ENCODE measurements at regions not wholly inside any gene's neighbourhood (a gene's known extent, or its start where the extent isn't known, plus 50 kb on each side); places are given as distances from the start of the nearest gene placed in this dataset.

DNA sequence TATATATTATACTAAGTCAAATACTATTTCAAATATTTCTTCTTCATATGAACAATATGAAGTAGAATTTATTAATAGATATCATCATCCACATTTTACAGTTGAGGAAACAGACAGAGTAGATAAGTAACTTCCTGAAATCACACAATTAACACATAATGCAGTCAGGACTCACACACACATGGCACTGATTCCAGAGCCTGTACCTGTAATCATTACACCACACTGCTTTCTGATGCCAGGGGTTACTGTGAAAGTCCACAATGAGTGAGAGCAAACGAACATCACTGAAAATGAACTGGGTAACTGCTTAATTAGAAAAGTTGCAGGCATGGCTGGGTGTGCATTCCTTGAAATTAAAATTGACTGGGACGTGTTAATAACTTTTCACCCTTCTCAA, 169.3 kb upstream of the IFNG-AS1 start:
- no peak for FAIRE-seq
- TF ChIP-seq, protein P1, sequence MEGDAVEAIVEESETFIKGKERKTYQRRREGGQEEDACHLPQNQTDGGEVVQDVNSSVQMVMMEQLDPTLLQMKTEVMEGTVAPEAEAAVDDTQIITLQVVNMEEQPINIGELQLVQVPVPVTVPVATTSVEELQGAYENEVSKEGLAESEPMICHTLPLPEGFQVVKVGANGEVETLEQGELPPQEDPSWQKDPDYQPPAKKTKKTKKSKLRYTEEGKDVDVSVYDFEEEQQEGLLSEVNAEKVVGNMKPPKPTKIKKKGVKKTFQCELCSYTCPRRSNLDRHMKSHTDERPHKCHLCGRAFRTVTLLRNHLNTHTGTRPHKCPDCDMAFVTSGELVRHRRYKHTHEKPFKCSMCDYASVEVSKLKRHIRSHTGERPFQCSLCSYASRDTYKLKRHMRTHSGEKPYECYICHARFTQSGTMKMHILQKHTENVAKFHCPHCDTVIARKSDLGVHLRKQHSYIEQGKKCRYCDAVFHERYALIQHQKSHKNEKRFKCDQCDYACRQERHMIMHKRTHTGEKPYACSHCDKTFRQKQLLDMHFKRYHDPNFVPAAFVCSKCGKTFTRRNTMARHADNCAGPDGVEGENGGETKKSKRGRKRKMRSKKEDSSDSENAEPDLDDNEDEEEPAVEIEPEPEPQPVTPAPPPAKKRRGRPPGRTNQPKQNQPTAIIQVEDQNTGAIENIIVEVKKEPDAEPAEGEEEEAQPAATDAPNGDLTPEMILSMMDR (IDR thresholded peaks at IDR 0.05; ENCODE audit: insufficient read depth, missing control alignments) = no peak

DNA sequence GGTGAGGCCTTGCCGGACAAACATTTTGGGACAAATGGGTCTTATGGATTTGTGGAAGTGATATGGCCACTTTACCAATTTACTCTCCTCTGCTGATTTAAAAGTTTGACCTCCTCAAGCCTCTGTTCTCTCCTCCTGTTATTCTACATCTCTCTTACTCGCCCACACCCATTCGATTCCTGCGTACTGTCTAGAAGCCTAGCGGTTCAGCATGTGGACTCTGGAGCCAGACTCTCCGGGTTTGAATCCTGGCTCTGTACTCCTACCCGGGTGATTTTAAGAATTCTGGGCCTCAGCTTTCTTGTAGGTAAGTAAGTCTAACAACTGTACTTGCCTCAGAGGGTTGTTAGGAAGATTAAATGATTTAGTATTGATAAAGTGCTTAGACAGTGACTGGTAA, 168.6 kb upstream of the IFNG-AS1 start:
- FAIRE-seq (no peak), DNase-seq (ENCODE audit: insufficient read length, low spot score) (no peak)
- TF ChIP-seq, protein P1 (IDR thresholded peaks at IDR 0.05; ENCODE audit: insufficient read depth, missing control alignments) = no peak

More for the DNA sequence above, 169.3 kb upstream of the IFNG-AS1 start:
- DNase-seq (ENCODE audit: insufficient read length, low spot score) = no peak

DNA sequence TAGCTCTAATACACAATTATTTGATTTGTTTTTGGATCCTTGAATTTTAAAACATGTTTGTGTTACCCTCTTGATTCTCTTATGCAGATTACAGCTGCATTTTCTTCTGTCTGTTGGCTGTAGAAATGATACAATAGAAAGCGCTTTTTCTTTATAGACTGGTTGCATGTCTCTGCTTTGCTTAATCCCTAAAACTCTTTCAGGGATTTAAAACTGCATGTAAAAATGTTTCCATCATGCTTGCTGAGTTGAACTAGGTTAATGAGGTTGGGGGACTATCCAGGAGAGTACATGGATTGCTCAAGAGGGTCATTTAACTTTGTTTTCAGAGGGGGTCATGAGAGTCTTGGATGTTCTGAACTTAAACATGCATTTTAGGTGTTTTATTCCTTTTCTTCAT, 166.4 kb upstream of the IFNG-AS1 start:
- TF ChIP-seq, protein P1 (IDR thresholded peaks at IDR 0.05; ENCODE audit: insufficient read depth, missing control alignments) = no peak
- FAIRE-seq (no peak), DNase-seq (ENCODE audit: insufficient read length, low spot score) (no peak)

DNA sequence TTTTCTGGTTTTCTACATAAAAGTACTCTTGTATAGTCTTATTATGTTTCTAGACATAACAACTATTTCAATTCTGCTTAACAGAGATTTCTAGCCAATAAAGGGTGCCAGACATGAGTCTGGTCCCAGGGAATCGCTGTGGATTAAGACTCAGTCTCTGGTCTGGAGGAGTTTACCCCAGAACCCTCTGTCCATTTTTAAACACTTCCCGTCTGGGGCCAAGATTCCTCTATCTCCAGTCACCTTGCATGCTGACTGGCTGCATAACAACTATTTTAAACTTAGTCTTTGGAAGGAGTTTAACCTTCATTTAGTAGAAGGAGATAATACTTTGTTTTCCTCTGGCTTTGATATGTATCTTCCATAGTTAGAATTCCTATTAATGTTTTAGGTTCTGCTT, 163.1 kb upstream of the IFNG-AS1 start:
- TF ChIP-seq, protein P1 (IDR thresholded peaks at IDR 0.05; ENCODE audit: insufficient read depth, missing control alignments) = no peak
- no peak for FAIRE-seq
- no peak for DNase-seq (ENCODE audit: insufficient read length, low spot score)

DNA sequence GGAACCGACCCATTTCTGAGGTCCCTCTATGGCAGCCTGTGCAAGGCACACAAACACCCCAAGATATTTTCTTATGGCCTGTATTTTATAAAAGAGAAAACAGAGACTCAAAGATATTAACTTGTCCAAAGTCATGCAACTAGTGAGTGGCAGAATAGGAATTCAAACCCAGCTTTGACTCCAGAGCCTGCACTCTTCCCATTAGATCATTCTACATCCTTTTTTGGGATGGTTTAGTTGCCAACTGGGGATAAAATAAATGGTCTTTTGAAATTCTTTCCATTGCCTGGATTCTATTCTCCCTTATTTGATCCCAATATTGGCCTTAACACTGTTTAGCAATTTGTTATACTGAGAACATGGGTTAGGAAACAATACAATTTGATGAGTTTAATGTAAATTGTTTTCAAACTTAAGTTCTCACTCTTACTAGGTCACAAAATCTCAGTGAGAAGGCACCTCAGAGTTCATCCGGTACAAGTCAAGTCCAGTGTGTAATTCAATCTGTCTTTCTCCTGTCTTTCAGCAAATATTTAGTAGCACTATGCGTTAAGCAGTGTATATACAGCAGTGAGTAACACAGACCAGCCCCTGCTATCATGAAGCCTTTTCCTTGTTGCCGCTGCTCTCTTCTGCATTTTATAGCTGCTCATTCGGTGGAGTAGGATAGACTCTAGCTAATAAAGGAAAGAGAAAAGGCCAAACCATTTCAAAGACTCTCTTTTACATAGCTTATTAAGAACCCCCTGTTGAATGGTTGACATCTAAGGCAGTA, 162.1 kb upstream of the IFNG-AS1 start:
- FAIRE-seq = no peak
- no peak for DNase-seq (ENCODE audit: insufficient read length, low spot score)
- TF ChIP-seq, protein P1 (IDR thresholded peaks at IDR 0.05; ENCODE audit: insufficient read depth, missing control alignments) = no peak

DNA sequence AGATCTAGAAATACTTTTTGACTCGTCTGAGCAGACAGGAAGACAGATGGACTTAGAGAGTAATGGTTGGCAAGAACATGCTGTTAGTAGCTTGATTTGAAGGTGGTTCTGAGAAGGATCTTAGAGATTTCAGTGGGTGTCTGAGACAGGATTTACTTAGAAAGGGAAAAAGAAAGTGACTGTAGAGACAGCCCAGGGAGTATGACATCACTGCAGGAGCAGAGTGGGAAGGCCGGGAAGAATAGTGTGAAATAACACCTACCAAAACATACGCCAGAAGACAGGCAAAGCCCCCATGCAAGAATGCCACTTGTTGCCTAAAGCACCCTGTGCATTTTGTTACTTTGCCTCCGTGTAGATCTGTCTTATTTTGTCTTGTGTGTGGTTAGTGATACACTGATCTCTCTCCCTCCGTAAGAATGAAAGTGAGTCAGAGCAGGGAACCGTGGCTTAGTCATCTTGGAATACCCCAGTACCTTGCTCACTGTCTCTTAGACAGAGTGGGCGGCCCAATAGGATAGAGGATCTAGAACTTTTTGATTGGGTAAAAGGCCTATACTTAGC, 161.3 kb upstream of the IFNG-AS1 start:
- DNase-seq (ENCODE audit: insufficient read length, low spot score) (no peak), FAIRE-seq (no peak)

More for the DNA sequence above, 161.3 kb upstream of the IFNG-AS1 start:
- TF ChIP-seq, protein P1 (IDR thresholded peaks at IDR 0.05; ENCODE audit: insufficient read depth, missing control alignments) = no peak

Data from D721Med (cell line).